Erythroblast (primary cell): ENCODE measurements at regions not wholly inside any gene's neighbourhood (a gene's known extent, or its start where the extent isn't known, plus 50 kb on each side); places are given as distances from the start of the nearest gene placed in this dataset.
"Not testable (repeated sequence)": the region's sequence is repeated elsewhere in the genome, so short reads cannot be mapped to it uniquely, and the experiment has no call there.

Experiments
- DNase-seq, 2 experiments: peaks; one replicate each; lab custom pipeline; 2025; lab: John Stamatoyannopoulos, UW
- GATA1 ChIP-seq: IDR thresholded peaks from 2 replicates; pipeline ENCODE4 v1.6.1; 2011; ENCODE audit warnings: low read depth, mild to moderate bottlenecking, control low read depth, low read length, moderate library complexity
- POLR2A ChIP-seq: IDR thresholded peaks from 2 replicates; pipeline ENCODE4 v1.6.1; 2011; ENCODE audit warnings: mild to moderate bottlenecking, low read length

DNA sequence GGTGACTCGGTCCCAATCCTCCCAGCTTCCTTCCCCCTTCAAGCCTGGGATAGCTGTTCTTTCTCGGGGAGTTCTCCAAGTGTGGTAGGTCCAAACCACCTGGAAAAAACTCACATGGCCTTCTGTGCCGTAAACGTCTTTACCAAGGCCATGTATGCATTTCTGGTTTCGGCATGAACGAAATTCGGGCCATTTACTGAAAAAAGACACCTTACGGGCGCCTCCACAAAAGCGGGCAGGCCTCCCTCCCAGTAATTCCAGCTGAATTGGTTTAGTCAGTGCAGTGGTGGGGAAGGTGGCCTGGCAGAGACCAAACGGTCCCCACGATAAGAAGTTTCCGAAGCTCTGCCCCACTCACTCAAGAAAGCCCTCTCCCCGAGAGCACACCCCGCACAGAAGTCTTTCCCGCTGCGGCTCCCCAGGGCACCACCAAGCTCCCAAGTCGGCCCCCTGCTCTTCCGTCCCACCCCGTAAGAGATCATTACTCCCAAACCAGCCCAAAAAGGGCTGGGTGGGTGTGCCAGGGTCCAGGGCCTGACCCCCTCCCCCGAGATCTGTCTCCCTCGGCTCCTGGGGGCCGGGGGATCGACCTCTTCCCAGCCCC lies 86.3 kb upstream of the MELK start:
- no peak for TF ChIP-seq POLR2A
- no peak for TF ChIP-seq GATA1
- DNase-seq = peak; percentile 63 to 65

DNA sequence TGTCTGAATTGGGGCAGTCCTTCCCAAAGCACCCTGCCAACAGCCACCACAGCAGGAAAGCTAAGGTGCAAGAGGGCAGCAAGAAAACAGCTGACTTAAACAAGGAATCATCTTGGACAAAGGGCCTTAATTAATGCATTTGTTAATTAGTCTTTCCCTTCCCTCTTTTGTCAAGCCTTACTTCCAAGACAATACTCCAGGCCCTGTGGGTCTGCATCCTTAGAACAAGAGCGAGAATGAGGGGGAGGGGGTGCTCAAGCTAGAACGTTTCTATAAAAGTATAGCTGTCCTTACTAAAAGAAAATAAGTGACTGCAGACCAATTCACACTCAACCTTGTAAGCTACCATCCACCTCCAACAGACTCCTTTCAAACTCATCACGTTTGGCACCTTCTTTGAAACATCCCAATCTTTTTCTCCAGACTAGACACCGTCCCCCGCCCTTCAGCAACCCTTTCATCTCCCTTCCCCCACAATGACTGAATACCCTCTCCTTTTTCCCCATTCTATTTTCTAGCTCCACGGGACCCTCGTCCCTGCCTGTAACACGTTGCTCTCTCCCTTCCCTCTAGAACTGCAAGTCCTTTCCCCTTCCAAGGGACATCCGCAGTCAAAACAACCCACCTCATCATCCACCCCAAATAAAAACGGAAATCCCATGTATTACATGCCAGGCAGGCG lies 85.7 kb upstream of the RNF38 start:
- DNase-seq = peak; percentile 30 to 43
- TF ChIP-seq POLR2A (no peak), GATA1 (no peak)

DNA sequence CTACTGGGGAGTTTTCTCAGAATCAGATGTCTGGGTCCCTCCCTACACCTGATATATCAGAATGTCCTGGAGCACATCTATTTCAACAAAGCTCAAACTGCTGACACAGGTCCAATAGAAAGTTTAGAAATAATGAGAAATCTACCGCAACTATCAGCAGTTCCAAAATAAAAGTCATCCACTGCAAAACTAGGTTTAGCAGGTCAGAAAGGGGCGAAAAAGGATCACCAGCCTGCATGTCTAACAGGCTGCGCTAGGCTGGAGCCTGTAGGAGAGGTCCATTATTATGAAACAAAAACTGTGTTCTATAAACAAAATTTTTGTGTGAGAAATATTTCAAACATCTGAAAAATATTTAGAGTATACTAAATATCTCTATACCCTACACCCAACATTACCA lies 84.1 kb upstream of the RNF38 start:
- no peak for DNase-seq
- TF ChIP-seq GATA1 (no peak), POLR2A (no peak)

DNA sequence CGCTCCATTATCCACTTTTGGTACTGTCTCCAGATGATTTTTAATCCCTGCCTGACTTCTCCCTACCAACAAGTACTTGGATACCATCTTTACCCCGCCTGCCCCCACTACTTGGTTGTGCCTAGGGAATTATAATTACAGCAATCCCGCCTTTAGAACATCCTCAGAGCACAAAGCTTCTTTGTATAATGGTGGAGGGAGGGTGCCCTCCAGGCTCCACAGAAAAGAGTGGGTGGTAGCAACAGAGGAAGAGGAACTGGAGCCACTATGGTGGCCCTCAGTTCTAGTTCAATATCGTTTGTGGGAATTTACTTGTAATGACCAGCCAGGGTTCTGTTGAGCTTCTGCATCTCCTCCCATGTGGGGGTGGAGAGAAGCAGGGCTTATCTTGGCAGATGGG lies 79.0 kb upstream of the RNF38 start:
- TF ChIP-seq POLR2A (no peak), GATA1 (no peak)
- no peak for DNase-seq

DNA sequence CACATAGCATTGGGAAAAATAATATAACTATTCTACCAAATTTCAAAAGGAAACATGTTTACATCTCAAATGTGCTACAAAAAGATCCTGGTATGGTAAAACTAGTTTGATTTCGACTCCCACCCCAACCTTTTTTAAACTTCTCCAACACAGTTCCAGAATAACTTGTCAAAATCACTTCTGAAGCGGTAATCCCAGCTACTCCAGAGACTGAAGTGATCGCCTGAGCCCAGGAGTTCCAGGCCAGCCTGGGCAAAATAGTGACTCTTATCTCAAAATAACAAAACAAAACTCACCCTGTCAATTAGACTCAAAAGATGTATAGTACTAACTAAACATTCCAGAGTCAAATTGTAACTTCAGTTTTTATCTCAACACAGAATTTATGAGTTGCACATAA lies 71.3 kb upstream of the RNF38 start:
- DNase-seq = no peak
- TF ChIP-seq POLR2A (no peak), GATA1 (no peak)

DNA sequence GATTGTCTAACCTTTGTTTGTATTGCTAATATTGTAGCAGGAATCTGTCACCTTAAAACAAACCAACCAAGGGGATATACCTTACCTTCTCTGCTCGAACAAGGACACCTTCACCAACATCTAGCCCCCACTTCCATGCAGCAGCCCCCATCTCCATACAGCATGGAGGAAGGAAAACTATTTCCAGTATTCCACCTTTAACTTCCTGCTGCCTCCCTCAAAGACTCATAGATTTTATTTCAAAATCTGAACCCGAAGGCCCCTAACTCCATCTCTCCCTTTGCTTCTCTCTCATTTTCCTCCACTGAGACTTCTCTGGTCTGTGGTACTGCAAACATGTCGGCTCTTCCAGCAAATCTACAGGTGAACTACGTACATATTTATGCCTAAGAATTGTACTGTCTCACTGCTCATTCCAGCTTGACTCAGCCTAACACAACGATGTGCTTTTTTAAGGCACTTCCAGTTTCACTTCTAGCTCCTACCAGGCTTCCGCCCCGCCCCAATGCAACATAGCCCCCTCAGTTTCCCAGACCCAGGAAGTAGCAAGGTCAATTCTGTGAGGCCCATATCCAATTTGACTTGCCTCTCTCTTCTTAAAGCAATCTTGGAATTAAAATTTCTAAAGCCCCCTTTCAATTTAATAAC lies 70.7 kb upstream of the RNF38 start:
- TF ChIP-seq POLR2A = no peak
- no peak for TF ChIP-seq GATA1
- DNase-seq = peak; percentile 60 to 72

DNA sequence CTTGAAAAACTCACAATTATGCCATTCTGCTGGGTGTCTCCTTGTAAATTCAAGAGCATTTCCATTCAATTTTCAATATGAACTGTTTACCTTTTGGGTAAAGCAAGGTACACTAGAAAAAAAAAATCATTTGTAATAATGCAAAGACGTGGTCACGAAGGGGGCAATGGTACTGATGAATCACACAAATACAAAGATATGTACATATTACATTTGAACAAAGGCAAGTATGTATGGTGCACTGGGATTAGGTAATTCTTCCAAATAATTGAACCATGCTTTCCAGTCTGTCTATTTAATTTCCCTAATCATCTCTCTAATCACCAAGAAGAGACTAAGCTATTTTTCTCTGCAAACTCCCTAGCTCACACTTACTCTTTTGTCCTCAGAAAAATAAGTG lies 63.4 kb upstream of the RNF38 start:
- no peak for TF ChIP-seq GATA1
- TF ChIP-seq POLR2A = no peak
- DNase-seq = no peak

DNA sequence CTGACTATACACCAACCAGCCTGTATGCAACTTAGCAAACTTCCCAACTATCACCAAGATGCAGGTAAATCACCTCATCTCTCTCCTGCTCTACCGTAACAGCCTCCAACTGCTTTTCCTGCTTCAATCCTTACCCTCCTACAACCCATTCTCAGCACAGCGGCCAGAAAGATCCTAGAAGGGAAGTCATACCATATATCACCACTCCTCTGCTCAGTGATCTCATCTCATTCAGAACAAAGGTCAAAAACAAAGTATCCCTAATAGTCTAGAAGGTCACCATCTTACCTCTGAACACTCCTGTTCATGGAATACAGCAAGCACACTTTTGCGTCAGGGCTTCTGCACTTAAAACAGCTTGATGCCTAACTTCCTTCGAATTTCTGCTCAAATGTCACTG lies 62.2 kb upstream of the RNF38 start:
- DNase-seq = no peak
- TF ChIP-seq GATA1 (no peak), POLR2A (no peak)

DNA sequence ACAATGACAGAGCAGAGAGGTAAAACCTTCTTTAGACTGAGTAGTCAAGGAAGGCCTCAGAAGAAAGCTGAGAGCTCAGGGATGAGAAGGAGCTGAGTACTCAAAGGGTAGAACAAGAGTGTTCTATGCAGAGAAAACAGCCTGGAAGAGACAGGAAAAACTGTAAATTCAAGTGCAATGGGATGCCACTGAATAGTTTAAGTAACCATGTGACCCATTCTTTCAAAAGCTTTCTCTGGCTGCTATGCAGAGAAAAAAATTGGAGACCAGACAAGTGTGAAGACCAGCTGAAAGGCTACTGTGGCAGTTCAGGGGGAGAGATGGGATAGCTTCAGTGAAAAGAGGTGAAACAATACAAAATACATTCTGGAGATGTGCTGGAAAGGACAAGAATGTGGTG lies 61.3 kb upstream of the RNF38 start:
- DNase-seq = no peak
- TF ChIP-seq POLR2A = no peak

DNA sequence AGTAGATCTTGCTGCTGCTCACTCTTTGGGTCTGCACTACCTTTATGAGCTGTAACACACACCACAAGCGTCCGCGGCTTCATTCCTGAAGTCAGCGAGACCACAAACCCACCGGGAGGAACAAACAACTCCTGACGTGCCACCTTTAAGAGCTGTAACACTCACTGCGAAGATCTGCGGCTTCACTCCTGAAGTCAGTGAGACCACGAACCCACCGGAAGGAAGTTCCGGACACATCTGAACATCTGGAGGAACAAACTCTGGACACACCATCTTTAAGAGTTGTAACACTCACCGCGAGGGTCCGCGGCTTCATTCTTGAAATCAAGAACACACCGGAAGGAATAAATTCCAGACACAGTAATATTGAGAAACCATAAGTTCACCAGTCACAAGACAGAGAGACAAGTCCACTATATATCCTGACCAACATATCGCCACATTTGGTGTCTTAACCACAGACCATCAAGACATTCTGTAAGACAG lies 58.4 kb upstream of the RNF38 start:
- not testable (repeated sequence) for DNase-seq

DNA sequence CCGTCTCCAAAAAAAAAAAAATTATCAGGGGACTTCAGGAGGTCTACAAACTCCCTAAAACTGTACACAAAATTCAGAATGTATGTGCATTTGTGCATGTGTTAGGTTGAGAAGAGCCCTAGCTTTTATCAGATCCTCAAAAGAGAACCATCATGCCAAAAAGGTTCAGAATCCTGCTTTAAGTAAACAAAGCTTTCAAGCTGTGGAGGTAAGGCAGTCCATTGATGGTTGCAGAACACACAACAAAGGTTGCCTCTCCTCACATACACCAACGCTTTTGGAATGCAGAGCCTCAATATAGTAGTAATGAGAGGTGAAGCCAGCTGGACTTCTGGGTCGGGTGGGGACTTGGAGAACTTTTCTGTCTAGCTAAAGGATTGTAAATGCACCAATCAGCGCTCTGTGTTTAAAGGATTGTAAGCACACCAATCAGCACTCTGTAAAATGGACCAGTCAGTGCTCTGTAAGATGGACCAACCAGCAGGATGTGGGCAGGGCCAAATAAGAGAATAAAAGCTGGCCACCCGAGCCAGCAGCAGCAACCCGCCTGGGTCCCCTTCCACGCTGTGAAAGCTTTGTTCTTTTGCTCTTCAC lies 57.9 kb upstream of the RNF38 start:
- no peak for TF ChIP-seq POLR2A
- no peak for TF ChIP-seq GATA1
- DNase-seq = peak in 1 of 2 experiments; percentile 17

DNA sequence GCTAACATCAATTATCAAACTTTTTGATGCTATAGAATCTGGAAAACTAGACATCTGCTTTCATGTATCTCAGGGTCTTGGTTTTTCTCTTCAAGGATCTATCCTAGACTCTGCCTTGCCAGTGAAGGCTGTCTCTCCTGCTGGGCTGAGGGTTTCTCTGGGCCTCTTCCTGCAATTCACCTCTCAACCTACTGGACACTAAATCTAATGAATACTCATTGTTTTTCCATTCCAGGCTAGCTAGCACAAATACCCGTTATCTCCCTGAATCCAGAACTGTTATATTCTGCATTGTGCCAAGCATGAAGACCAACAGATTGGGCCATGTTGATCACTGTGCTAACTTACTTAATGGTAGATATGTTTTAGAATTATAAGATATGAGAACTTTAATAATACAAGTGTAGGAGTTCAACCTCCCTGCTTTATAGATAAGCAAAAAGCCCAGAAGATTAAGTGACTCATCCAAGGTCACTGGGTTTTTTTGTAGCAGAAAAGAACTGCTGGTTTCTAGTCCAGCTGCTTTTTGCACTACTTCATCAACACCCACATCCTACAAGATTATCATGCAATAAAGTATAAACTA lies 56.5 kb upstream of the RNF38 start:
- DNase-seq = peak; percentile 19 to 72
- TF ChIP-seq POLR2A = no peak
- no peak for TF ChIP-seq GATA1

DNA sequence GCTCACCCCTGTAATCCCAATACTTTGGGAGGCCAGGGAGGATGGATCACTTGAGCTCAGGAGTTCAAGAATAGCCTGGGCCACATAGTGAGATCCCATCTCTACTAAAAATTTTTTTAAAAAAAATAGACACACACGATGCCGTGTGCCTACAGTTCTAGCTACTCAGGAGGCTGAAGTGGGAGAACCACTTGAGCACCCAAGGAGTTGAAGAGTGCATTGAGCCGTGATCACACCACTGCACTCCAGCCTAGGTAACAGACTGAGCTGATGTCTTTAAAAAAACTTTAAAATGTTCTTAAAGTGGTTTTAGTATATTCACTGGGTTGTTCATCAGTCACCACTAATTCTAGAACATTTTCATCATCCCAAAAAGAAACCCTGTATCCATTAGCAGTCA lies 51.9 kb upstream of the RNF38 start:
- DNase-seq = no peak
- no peak for TF ChIP-seq GATA1
- no peak for TF ChIP-seq POLR2A

DNA sequence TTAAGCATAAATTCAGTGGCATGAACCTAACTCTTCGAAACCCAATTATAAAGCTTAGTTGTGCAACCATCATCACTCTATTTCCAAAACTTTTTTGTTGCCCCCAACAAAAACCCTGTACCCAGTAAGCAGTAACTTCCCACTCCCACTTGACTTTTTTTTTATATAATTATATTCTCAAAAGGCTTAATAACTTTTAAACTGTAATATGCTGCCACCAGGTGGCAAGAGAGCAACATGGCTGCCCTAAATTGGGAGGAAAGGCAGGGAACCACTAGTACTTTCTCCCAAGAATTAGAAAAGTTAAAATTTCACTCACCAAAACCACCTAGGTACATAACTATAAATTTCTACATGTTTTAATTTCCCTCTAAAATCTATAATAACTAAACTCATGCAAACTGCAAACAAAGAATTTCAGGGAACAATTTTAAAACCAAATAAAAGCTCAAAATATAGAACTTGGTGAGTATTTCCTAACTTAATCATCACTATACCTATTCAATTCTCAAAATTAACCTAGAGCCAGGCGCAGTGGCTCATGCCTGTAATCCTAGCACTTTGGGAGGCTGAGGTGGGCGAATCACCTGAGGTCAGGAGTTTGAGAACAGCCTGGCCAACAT lies 50.2 kb upstream of the RNF38 start:
- DNase-seq = peak; percentile 55 to 61
- no peak for TF ChIP-seq POLR2A
- TF ChIP-seq GATA1 = no peak
